Neural cell (in vitro differentiated cells): ENCODE measurements at regions not wholly inside any gene's neighbourhood (a gene's known extent, or its start where the extent isn't known, plus 50 kb on each side); places are given as distances from the start of the nearest gene placed in this dataset.

Experiments used
- EZH2 ChIP-seq: fragments of 200-600, 300-800 bp; shearing (Covaris generic), sonication (generic); IDR thresholded peaks from 2 replicates; pipeline ENCODE4 v1.6.1; 2014; ENCODE audit warnings: antibody characterized with exemption, low read length, borderline replicate concordance, mild to moderate bottlenecking; ENCODE audit not compliant: insufficient read depth, poor library complexity, severe bottlenecking
- POLR2AphosphoS5 ChIP-seq: IDR thresholded peaks from 2 replicates; pipeline ENCODE4 v1.6.1; 2012
- RAD21 ChIP-seq: fragments of 450-650 bp; conservative IDR thresholded peaks from 2 replicates; pipeline ENCODE4 v1.6.1; 2014; ENCODE audit warnings: antibody characterized with exemption, mild to moderate bottlenecking, moderate library complexity
- TF ChIP-seq, protein P1 (sequence below): fragments of 450-650 bp; IDR thresholded peaks from 2 replicates; pipeline ENCODE4 v1.5.1; 2014; ENCODE audit warnings: antibody characterized with exemption, mild to moderate bottlenecking, moderate library complexity; ENCODE audit not compliant: poor library complexity, severe bottlenecking
- TF ChIP-seq, protein P2 (sequence below): IDR thresholded peaks from 2 replicates; pipeline ENCODE4 v1.6.1; 2012; ENCODE audit warnings: borderline replicate concordance

DNA sequence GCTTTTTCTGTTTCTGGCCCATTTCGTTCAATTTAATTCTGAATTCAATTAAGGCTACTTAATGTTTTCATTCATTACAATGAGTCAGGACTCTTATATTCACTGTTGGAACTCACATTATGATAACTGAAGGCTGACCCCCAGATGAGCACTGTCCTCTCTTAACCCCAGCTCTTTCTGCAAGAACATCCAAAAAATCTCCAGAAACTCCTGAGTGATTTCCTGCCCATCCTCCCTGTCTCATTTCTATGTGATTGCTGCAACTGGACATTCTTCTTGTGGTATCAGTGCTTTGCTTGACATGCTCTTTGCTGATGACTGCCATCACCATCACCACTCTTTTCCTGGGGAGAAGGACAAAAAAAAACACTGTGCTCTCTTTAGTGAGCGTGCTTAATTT is 240.3 kb downstream of the SPRY2 start:
- TF ChIP-seq, protein P1, sequence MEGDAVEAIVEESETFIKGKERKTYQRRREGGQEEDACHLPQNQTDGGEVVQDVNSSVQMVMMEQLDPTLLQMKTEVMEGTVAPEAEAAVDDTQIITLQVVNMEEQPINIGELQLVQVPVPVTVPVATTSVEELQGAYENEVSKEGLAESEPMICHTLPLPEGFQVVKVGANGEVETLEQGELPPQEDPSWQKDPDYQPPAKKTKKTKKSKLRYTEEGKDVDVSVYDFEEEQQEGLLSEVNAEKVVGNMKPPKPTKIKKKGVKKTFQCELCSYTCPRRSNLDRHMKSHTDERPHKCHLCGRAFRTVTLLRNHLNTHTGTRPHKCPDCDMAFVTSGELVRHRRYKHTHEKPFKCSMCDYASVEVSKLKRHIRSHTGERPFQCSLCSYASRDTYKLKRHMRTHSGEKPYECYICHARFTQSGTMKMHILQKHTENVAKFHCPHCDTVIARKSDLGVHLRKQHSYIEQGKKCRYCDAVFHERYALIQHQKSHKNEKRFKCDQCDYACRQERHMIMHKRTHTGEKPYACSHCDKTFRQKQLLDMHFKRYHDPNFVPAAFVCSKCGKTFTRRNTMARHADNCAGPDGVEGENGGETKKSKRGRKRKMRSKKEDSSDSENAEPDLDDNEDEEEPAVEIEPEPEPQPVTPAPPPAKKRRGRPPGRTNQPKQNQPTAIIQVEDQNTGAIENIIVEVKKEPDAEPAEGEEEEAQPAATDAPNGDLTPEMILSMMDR = no peak
- TF ChIP-seq EZH2 (no peak), POLR2AphosphoS5 (no peak), RAD21 (no peak)
- TF ChIP-seq, protein P2, sequence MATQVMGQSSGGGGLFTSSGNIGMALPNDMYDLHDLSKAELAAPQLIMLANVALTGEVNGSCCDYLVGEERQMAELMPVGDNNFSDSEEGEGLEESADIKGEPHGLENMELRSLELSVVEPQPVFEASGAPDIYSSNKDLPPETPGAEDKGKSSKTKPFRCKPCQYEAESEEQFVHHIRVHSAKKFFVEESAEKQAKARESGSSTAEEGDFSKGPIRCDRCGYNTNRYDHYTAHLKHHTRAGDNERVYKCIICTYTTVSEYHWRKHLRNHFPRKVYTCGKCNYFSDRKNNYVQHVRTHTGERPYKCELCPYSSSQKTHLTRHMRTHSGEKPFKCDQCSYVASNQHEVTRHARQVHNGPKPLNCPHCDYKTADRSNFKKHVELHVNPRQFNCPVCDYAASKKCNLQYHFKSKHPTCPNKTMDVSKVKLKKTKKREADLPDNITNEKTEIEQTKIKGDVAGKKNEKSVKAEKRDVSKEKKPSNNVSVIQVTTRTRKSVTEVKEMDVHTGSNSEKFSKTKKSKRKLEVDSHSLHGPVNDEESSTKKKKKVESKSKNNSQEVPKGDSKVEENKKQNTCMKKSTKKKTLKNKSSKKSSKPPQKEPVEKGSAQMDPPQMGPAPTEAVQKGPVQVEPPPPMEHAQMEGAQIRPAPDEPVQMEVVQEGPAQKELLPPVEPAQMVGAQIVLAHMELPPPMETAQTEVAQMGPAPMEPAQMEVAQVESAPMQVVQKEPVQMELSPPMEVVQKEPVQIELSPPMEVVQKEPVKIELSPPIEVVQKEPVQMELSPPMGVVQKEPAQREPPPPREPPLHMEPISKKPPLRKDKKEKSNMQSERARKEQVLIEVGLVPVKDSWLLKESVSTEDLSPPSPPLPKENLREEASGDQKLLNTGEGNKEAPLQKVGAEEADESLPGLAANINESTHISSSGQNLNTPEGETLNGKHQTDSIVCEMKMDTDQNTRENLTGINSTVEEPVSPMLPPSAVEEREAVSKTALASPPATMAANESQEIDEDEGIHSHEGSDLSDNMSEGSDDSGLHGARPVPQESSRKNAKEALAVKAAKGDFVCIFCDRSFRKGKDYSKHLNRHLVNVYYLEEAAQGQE = no peak
